H9 (cell line): ENCODE measurements at regions not wholly inside any gene's neighbourhood (a gene's known extent, or its start where the extent isn't known, plus 50 kb on each side); places are given as distances from the start of the nearest gene placed in this dataset.

ENCODE experiments used
- DNase-seq: peaks from one replicate; pipeline ENCODE4 v3.0.0-alpha.2; 2017
- H2AFZ ChIP-seq: one replicate; pipeline ENCODE4 v1.6.1; 2013; ENCODE audit warnings: mild to moderate bottlenecking, low read length, control low read depth, moderate library complexity
- H2AK5ac ChIP-seq: 2 replicates; pipeline ENCODE4 v1.6.1; 2013; ENCODE audit warnings: low read length, control low read depth, mixed read lengths; ENCODE audit not compliant: insufficient read length
- H2BK120ac ChIP-seq: one replicate; pipeline ENCODE4 v1.6.1; 2013; ENCODE audit warnings: low read depth, mild to moderate bottlenecking, low read length, control low read depth, inconsistent platforms; ENCODE audit not compliant: poor library complexity, severe bottlenecking
- H2BK12ac ChIP-seq: 2 replicates; pipeline ENCODE4 v1.6.1; 2013; ENCODE audit warnings: low read length, control low read depth, mixed read lengths, low read depth; ENCODE audit not compliant: insufficient read length
- H2BK15ac ChIP-seq: 2 replicates; pipeline ENCODE4 v1.6.1; 2013; ENCODE audit warnings: low read depth, low read length, control low read depth
- H2BK20ac ChIP-seq: one replicate; pipeline ENCODE4 v1.6.1; 2013; ENCODE audit warnings: low read depth, mild to moderate bottlenecking, low read length, control low read depth, inconsistent platforms; ENCODE audit not compliant: poor library complexity, severe bottlenecking
- H2BK5ac ChIP-seq: 2 replicates; pipeline ENCODE4 v1.6.1; 2013; ENCODE audit warnings: low read length, control low read depth, mixed read lengths; ENCODE audit not compliant: insufficient read length
- H3K14ac ChIP-seq: 2 replicates; pipeline ENCODE4 v1.6.1; 2013; ENCODE audit warnings: low read length, control low read depth; ENCODE audit not compliant: insufficient read depth
- H3K18ac ChIP-seq: 2 replicates; pipeline ENCODE4 v1.6.1; 2013; ENCODE audit warnings: low read depth, mild to moderate bottlenecking, mixed read lengths, low read length, control low read depth; ENCODE audit not compliant: insufficient read length
- H3K23ac ChIP-seq: 2 replicates; pipeline ENCODE4 v1.6.1; 2013; ENCODE audit warnings: low read length, control low read depth, mixed read lengths, low read depth; ENCODE audit not compliant: insufficient read length
- H3K23me2 ChIP-seq: 2 replicates; pipeline ENCODE4 v1.6.1; 2013; ENCODE audit warnings: low read depth, mild to moderate bottlenecking, mixed read lengths, low read length, control low read depth; ENCODE audit not compliant: insufficient read length, poor library complexity, severe bottlenecking
- H3K27ac ChIP-seq: 2 replicates; pipeline ENCODE4 v1.5.1; 2013; ENCODE audit warnings: low read length, control low read depth, mixed read lengths, low read depth; ENCODE audit not compliant: insufficient read length
- H3K27me3 ChIP-seq: 2 replicates; pipeline ENCODE4 v1.6.1; 2013; ENCODE audit warnings: low read length, control low read depth, inconsistent platforms; ENCODE audit not compliant: insufficient read depth
- H3K4ac ChIP-seq: 2 replicates; pipeline ENCODE4 v1.6.1; 2013; ENCODE audit warnings: low read depth, mild to moderate bottlenecking, control low read depth, inconsistent platforms, low read length, moderate library complexity
- H3K4me1 ChIP-seq: 2 replicates; pipeline ENCODE4 v1.6.1; 2013; ENCODE audit warnings: low read length, control low read depth, inconsistent platforms; ENCODE audit not compliant: insufficient read depth
- H3K4me2 ChIP-seq: 2 replicates; pipeline ENCODE4 v1.6.1; 2013; ENCODE audit warnings: low read length, control low read depth, mixed read lengths; ENCODE audit not compliant: insufficient read length, insufficient read depth
- H3K56ac ChIP-seq: 2 replicates; pipeline ENCODE4 v1.6.1; 2013; ENCODE audit warnings: low read depth, mild to moderate bottlenecking, mixed read lengths, low read length, control low read depth; ENCODE audit not compliant: insufficient read length
- H3K79me1 ChIP-seq: 2 replicates; pipeline ENCODE4 v1.6.1; 2013; ENCODE audit warnings: low read depth, mild to moderate bottlenecking, moderate library complexity, low read length, control low read depth, inconsistent platforms; ENCODE audit not compliant: insufficient read depth, poor library complexity, severe bottlenecking
- H3K79me2 ChIP-seq: 2 replicates; pipeline ENCODE4 v1.6.1; 2013; ENCODE audit warnings: low read length, control low read depth, inconsistent platforms; ENCODE audit not compliant: insufficient read depth
- H3K9ac ChIP-seq: 2 replicates; pipeline ENCODE4 v1.6.1; 2013; ENCODE audit warnings: low read length, control low read depth, mixed read lengths; ENCODE audit not compliant: insufficient read length; ENCODE audit errors: extremely low read depth
- H3K9me3 ChIP-seq: one replicate; pipeline ENCODE4 v1.6.1; 2013; ENCODE audit warnings: low read depth, low read length, inconsistent platforms; ENCODE audit not compliant: control insufficient read depth
- H3T11ph ChIP-seq: one replicate; pipeline ENCODE4 v1.6.1; 2013; ENCODE audit warnings: mild to moderate bottlenecking, low read length, control low read depth, inconsistent platforms
- H4K20me1 ChIP-seq: one replicate; pipeline ENCODE4 v1.6.1; 2013; ENCODE audit not compliant: control insufficient read depth, insufficient read length, insufficient read depth
- H4K5ac ChIP-seq: 2 replicates; pipeline ENCODE4 v1.6.1; 2013; ENCODE audit warnings: low read depth, mild to moderate bottlenecking, mixed read lengths, low read length, control low read depth; ENCODE audit not compliant: insufficient read length
- H4K8ac ChIP-seq: replicated peaks from 2 replicates; pipeline ENCODE4 v1.6.1; 2013; ENCODE audit warnings: low read length, control low read depth, mixed read lengths, low read depth; ENCODE audit not compliant: insufficient read length
- H4K91ac ChIP-seq: 2 replicates; pipeline ENCODE4 v1.6.1; 2013; ENCODE audit warnings: low read depth, mild to moderate bottlenecking, moderate library complexity, mixed read lengths, low read length, control low read depth; ENCODE audit not compliant: insufficient read length
- H3K27ac Mint-ChIP-seq, 3 experiments: 2 replicates in 2 of 3; 3 replicates in 1 of 3; pipeline ENCODE4 v1.8.0; 2020 to 2021; ENCODE audit warnings: mixed read lengths in 3 of 3, mild to moderate bottlenecking in 1 of 3, moderate library complexity in 1 of 3
- H3K27me3 Mint-ChIP-seq: 2 replicates; pipeline ENCODE4 v1.8.0; 2021; ENCODE audit warnings: low read depth, mild to moderate bottlenecking, moderate library complexity, mixed read lengths
- H3K36me3 Mint-ChIP-seq, 3 experiments: 2 replicates in 2 of 3; 3 replicates in 1 of 3; pipeline ENCODE4 v1.8.0; 2020 to 2021; ENCODE audit warnings: low read depth in 3 of 3, mixed read lengths in 3 of 3; ENCODE audit not compliant: insufficient read depth in 1 of 3
- H3K4me1 Mint-ChIP-seq, 2 experiments: 2 replicates each; pipeline ENCODE4 v1.8.0; 2020; ENCODE audit warnings: mixed read lengths in 2 of 2
- H3K4me3 Mint-ChIP-seq, 2 experiments: 2 replicates in 1 of 2; 3 replicates in 1 of 2; pipeline ENCODE4 v1.8.0; 2020 to 2021; ENCODE audit warnings: mild to moderate bottlenecking in 2 of 2, mixed read lengths in 2 of 2, moderate library complexity in 1 of 2
- H3K9me3 Mint-ChIP-seq, 2 experiments: 2 replicates in 1 of 2; 3 replicates in 1 of 2; pipeline ENCODE4 v1.8.0; 2020; ENCODE audit warnings: mild to moderate bottlenecking in 2 of 2, mixed read lengths in 2 of 2, moderate library complexity in 1 of 2
- WGBS: extraction: QIAGEN DNeasy Blood & Tissue Kit; methylation state at CpG from one replicate; pipeline ENCODE4 v1.1.7; 2013; ENCODE audit warnings: missing lambda C conversion rate, low lambda C conversion rate, mixed read lengths; ENCODE audit not compliant: insufficient read length; ENCODE audit errors: extremely low coverage; 5-methylcytosine and 5-hydroxymethylcytosine counted together
- TF ChIP-seq, protein P1 (sequence below): fragments of 200-600 bp; sonication (generic); conservative IDR thresholded peaks from 3 replicates; pipeline ENCODE4 v1.8.0; 2021; ENCODE audit warnings: antibody characterized with exemption, mild to moderate bottlenecking

DNA sequence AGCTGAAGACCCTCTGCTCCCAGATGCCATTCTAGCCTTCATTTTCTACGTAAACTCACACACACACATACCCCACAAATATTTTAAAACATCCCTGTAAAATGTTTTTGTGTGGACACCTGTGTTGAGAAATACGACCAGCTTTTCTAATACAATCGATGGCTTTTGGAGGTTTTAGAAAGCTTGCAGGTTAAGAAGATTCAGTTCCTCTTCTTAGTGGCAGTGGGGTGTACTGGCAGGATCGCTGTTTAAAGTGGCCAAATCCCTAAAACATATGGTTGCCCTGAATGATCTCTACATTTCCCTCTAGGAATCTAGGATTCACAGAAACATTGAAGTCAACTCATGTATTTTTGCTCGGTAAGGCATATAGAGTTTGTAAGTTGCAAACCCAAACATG lies 236.3 kb downstream of the NSG2 start:
- H2BK12ac ChIP-seq, result no peak overlapping the region
- no peak overlapping the region for H4K5ac ChIP-seq
- H3K18ac ChIP-seq, result no peak overlapping the region
- H4K8ac ChIP-seq, result no peak overlapping the region
- Mint-ChIP-seq H3K9me3 (peaks cover 0 to 3% of the 10 kb centered on the region in 2 experiments; a peak in 2 of 5 replicates), H3K4me1 (peaks cover 4 to 6% of the 10 kb centered on the region in 2 experiments; a peak in 3 of 4 replicates), H3K36me3 (no peaks in the 10 kb centered on the region), H3K4me3 (no peak overlapping the region), H3K27me3 (peaks cover 45% of the 10 kb centered on the region), H3K27ac (no peak overlapping the region)
- no peak overlapping the region for H2BK15ac ChIP-seq
- no peak overlapping the region for H2BK20ac ChIP-seq
- H4K20me1 ChIP-seq, result no peaks in the 10 kb centered on the region
- H3K56ac ChIP-seq, result no peak overlapping the region
- no peak overlapping the region for H3K23ac ChIP-seq
- no peak overlapping the region for H2BK5ac ChIP-seq
- no peak overlapping the region for H4K91ac ChIP-seq
- TF ChIP-seq, protein P1, sequence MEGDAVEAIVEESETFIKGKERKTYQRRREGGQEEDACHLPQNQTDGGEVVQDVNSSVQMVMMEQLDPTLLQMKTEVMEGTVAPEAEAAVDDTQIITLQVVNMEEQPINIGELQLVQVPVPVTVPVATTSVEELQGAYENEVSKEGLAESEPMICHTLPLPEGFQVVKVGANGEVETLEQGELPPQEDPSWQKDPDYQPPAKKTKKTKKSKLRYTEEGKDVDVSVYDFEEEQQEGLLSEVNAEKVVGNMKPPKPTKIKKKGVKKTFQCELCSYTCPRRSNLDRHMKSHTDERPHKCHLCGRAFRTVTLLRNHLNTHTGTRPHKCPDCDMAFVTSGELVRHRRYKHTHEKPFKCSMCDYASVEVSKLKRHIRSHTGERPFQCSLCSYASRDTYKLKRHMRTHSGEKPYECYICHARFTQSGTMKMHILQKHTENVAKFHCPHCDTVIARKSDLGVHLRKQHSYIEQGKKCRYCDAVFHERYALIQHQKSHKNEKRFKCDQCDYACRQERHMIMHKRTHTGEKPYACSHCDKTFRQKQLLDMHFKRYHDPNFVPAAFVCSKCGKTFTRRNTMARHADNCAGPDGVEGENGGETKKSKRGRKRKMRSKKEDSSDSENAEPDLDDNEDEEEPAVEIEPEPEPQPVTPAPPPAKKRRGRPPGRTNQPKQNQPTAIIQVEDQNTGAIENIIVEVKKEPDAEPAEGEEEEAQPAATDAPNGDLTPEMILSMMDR, result no peak
- H3K23me2 ChIP-seq, result no peaks in the 10 kb centered on the region
- no peak overlapping the region for H3K14ac ChIP-seq
- H3K9me3 ChIP-seq, result no peaks in the 10 kb centered on the region
- H3T11ph ChIP-seq, result no peak overlapping the region
- no peak overlapping the region for H2BK120ac ChIP-seq
- no peaks in the 10 kb centered on the region for H3K27me3 ChIP-seq
- H3K4me1 ChIP-seq, result no peaks in the 10 kb centered on the region
- WGBS, result no CpG with 5 or more reads among the region's 5 CpGs
- H3K27ac ChIP-seq, result no peak overlapping the region
- H2AK5ac ChIP-seq, result no peak overlapping the region
- H2AFZ ChIP-seq, result no peak overlapping the region
- no peak overlapping the region for H3K4me2 ChIP-seq
- H3K79me2 ChIP-seq, result no peaks in the 10 kb centered on the region
- DNase-seq, result no peak
- H3K4ac ChIP-seq, result no peak overlapping the region
- no peaks in the 10 kb centered on the region for H3K79me1 ChIP-seq
- no peak overlapping the region for H3K9ac ChIP-seq
